ENCODE measurements at regions not wholly inside any gene's neighbourhood (a gene's known extent, or its start where the extent isn't known, plus 50 kb on each side); places are given as distances from the start of the nearest gene placed in this dataset.

- TF ChIP-seq ZNF462 (CRISPR knock-in tag; IDR thresholded peaks at IDR 0.05) (no peak), JUNB (IDR thresholded peaks at IDR 0.05; ENCODE audit: unreplicated experiment) (no peak)
- Histone ChIP-seq H3K9me2 (ENCODE audit: insufficient read depth) (no peaks in the 10 kb centered on the region), H3K27me3 (ENCODE audit: insufficient read depth) (no peaks in the 10 kb centered on the region), H3K27ac (ENCODE audit: low read depth) (no peak overlapping the region), H3K36me3 (ENCODE audit: insufficient read depth) (no peaks in the 10 kb centered on the region), H2AFZ (no peak overlapping the region), H3K79me2 (replicated peaks; ENCODE audit: insufficient read depth) (no peaks in the 10 kb centered on the region), H4K20me1 (replicated peaks; ENCODE audit: insufficient read depth) (no peaks in the 10 kb centered on the region), H3K4me1 (ENCODE audit: insufficient read depth) (no peaks in the 10 kb centered on the region), H3F3A (replicated peaks; ENCODE audit: low read depth) (no peaks in the 10 kb centered on the region), H3K4me3 (no peak overlapping the region), H3K4me2 (no peak overlapping the region)
- no peaks in the 10 kb centered on the region for H3K4me1 Mint-ChIP-seq
- no peak overlapping the region for H3K27ac Mint-ChIP-seq
- no peaks in the 10 kb centered on the region for H3K36me3 Mint-ChIP-seq (ENCODE audit: low read depth)
- H3K4me3 Mint-ChIP-seq, result no peak overlapping the region
- H3K9me3 Mint-ChIP-seq, result no peaks in the 10 kb centered on the region; the same call in 2 of the 3 replicates
- H3K27me3 Mint-ChIP-seq (ENCODE audit: insufficient read depth, low read depth, poor library complexity), result no peaks in the 10 kb centered on the region
- DNase-seq (ENCODE audit: low spot score) (no peak), ATAC-seq (no peak)
These were observed 108.0 kb upstream of the MEIS2 start for GRCh38 chr15:37208146-37209040.

- H3K27me3 ChIP-seq (ENCODE audit: insufficient read depth), result no peaks in the 10 kb centered on the region
- no peaks in the 10 kb centered on the region for H4K20me1 ChIP-seq (replicated peaks; ENCODE audit: insufficient read depth)
- peaks cover 1% of the 10 kb centered on the region for H3K27me3 Mint-ChIP-seq (ENCODE audit: insufficient read depth, low read depth, poor library complexity)
- no peak overlapping the region for H3K4me3 Mint-ChIP-seq
- H3K4me1 ChIP-seq (ENCODE audit: insufficient read depth), result no peaks in the 10 kb centered on the region
- H3K9me2 ChIP-seq (ENCODE audit: insufficient read depth), result no peaks in the 10 kb centered on the region
- DNase-seq (ENCODE audit: low spot score) (no peak), ATAC-seq (no peak)
- H2AFZ ChIP-seq, result no peak overlapping the region
- H3K79me2 ChIP-seq (replicated peaks; ENCODE audit: insufficient read depth), result no peaks in the 10 kb centered on the region
- H3K27ac ChIP-seq (ENCODE audit: low read depth), result no peak overlapping the region
- no peaks in the 10 kb centered on the region for H3F3A ChIP-seq (replicated peaks; ENCODE audit: low read depth)
- H3K36me3 Mint-ChIP-seq (ENCODE audit: low read depth), result no peaks in the 10 kb centered on the region
- no peak overlapping the region for H3K4me3 ChIP-seq
- TF ChIP-seq JUNB (IDR thresholded peaks at IDR 0.05; ENCODE audit: unreplicated experiment), result no peak
- no peak for TF ChIP-seq ETS1 (IDR thresholded peaks at IDR 0.05)
- TF ChIP-seq ZNF114 (CRISPR knock-in tag; IDR thresholded peaks at IDR 0.05), result no peak
- no peak for TF ChIP-seq CTCF (conservative IDR thresholded peaks at IDR 0.05; ENCODE audit: low read depth in 2 of 2)
- TF ChIP-seq POLR2AphosphoS5 (IDR thresholded peaks at IDR 0.05; ENCODE audit: low read depth), result no peak
- H3K4me1 Mint-ChIP-seq, result no peaks in the 10 kb centered on the region
- H3K36me3 ChIP-seq (ENCODE audit: insufficient read depth), result no peaks in the 10 kb centered on the region
- no peak overlapping the region for H3K27ac Mint-ChIP-seq
- H3K4me2 ChIP-seq, result no peak overlapping the region
- H3K9me3 Mint-ChIP-seq, result peaks cover 4% of the 10 kb centered on the region; the same call in 2 of the 3 replicates
These were observed 108.7 kb upstream of the MEIS2 start for GRCh38 chr15:37209041-37209363.

All from GM23338 (cell line).